ENCODE measurements at regions not wholly inside any gene's neighbourhood (a gene's known extent, or its start where the extent isn't known, plus 50 kb on each side); places are given as distances from the start of the nearest gene placed in this dataset.

DNA sequence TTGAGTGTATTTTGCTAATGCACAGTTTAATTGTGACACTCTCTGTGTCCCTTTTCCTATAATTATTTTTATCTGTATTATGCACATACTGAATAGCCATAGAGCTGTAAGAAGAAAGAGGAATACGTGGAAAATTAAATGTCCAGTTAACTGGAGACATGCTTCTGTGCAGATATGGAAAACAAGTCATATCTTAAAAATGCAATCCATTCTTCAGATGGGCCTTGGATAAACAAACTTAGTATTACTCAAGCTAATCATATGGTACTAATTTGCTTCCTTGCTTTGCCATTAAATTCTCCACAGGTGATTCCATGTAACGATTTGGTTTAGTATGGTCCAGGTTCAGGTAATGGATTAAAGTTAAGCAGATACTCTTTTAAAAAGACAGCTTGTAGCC lies 201.2 kb upstream of the CELF2 start:
- Histone ChIP-seq H3K4me1 (ENCODE audit: control insufficient read depth, insufficient read depth, low read length) (no peaks in the 10 kb centered on the region), H3K27me3 (ENCODE audit: control insufficient read depth, insufficient read depth, low read length) (no peaks in the 10 kb centered on the region), H3K4me3 (ENCODE audit: low read length) (no peak overlapping the region), H3K9me3 (ENCODE audit: control insufficient read depth, insufficient read depth, low read length) (no peaks in the 10 kb centered on the region), H3K36me3 (ENCODE audit: control insufficient read depth, insufficient read depth, low read length) (no peaks in the 10 kb centered on the region), H3K27ac (ENCODE audit: low read length) (no peak overlapping the region)
- no CpG with 5 or more reads among the region's 2 CpGs for WGBS (ENCODE audit: insufficient coverage, insufficient read length)
- DNase-seq (ENCODE audit: low read depth, low spot score) = no peak

- WGBS (ENCODE audit: insufficient coverage, insufficient read length) = no CpG with 5 or more reads among the region's 5 CpGs
- H3K27ac ChIP-seq (ENCODE audit: low read length) = no peak overlapping the region
- no peak for DNase-seq (ENCODE audit: low read depth, low spot score)
- H3K9me3 ChIP-seq (ENCODE audit: control insufficient read depth, insufficient read depth, low read length) = no peaks in the 10 kb centered on the region
- H3K4me3 ChIP-seq (ENCODE audit: low read length) = no peak overlapping the region
- no peaks in the 10 kb centered on the region for H3K4me1 ChIP-seq (ENCODE audit: control insufficient read depth, insufficient read depth, low read length)
- no peaks in the 10 kb centered on the region for H3K36me3 ChIP-seq (ENCODE audit: control insufficient read depth, insufficient read depth, low read length)
- H3K27me3 ChIP-seq (ENCODE audit: control insufficient read depth, insufficient read depth, low read length) = no peaks in the 10 kb centered on the region
Measured at GRCh38 chr10:10817609-10818008, 200.1 kb upstream of the CELF2 start.

GRCh38 chr10:10818082-10818481 lies 199.6 kb upstream of the CELF2 start:
- no CpG with 5 or more reads among the region's 2 CpGs for WGBS (ENCODE audit: insufficient coverage, insufficient read length)

GRCh38 chr10:10819206-10819856 lies 198.3 kb upstream of the CELF2 start:
- WGBS (ENCODE audit: insufficient coverage, insufficient read length) = no CpG with 5 or more reads among the region's 7 CpGs
- no peaks in the 10 kb centered on the region for H3K27me3 ChIP-seq (ENCODE audit: control insufficient read depth, insufficient read depth, low read length)
- no peak for DNase-seq (ENCODE audit: low read depth, low spot score)
- H3K4me1 ChIP-seq (ENCODE audit: control insufficient read depth, insufficient read depth, low read length) = no peaks in the 10 kb centered on the region
- H3K36me3 ChIP-seq (ENCODE audit: control insufficient read depth, insufficient read depth, low read length) = no peaks in the 10 kb centered on the region
- H3K9me3 ChIP-seq (ENCODE audit: control insufficient read depth, insufficient read depth, low read length) = no peaks in the 10 kb centered on the region
- H3K4me3 ChIP-seq (ENCODE audit: low read length) = no peak overlapping the region
- H3K27ac ChIP-seq (ENCODE audit: low read length) = no peak overlapping the region

More at GRCh38 chr10:10818082-10818481, 199.6 kb upstream of the CELF2 start:
- Histone ChIP-seq H3K27ac (ENCODE audit: low read length) (no peak overlapping the region), H3K4me3 (ENCODE audit: low read length) (no peak overlapping the region), H3K27me3 (ENCODE audit: control insufficient read depth, insufficient read depth, low read length) (no peaks in the 10 kb centered on the region), H3K9me3 (ENCODE audit: control insufficient read depth, insufficient read depth, low read length) (no peaks in the 10 kb centered on the region), H3K36me3 (ENCODE audit: control insufficient read depth, insufficient read depth, low read length) (no peaks in the 10 kb centered on the region), H3K4me1 (ENCODE audit: control insufficient read depth, insufficient read depth, low read length) (no peaks in the 10 kb centered on the region)
- DNase-seq (ENCODE audit: low read depth, low spot score) = no peak

DNA sequence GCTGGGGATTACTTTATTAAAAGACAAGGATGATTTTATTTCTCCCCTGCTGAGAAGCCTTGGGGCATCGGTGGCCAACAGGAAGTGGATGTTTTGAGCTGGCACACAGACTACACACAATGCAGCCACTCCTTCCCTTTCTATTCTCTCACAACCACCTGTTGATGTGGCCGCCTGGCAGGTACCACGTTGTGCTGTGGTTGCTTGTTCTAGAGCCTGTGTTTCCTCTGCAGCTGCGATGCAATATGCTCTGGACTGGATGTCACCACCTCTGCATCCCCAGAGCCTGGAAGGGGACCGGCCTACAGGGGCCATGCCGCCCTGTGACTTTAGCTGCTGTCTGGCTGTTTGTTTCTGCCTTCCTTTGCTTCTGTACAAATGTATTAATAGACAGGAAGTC lies 195.7 kb upstream of the CELF2 start:
- Histone ChIP-seq H3K4me3 (ENCODE audit: low read length) (no peak overlapping the region), H3K27me3 (ENCODE audit: control insufficient read depth, insufficient read depth, low read length) (no peaks in the 10 kb centered on the region), H3K27ac (ENCODE audit: low read length) (no peak overlapping the region), H3K36me3 (ENCODE audit: control insufficient read depth, insufficient read depth, low read length) (no peaks in the 10 kb centered on the region), H3K4me1 (ENCODE audit: control insufficient read depth, insufficient read depth, low read length) (no peaks in the 10 kb centered on the region), H3K9me3 (ENCODE audit: control insufficient read depth, insufficient read depth, low read length) (no peaks in the 10 kb centered on the region)
- no peak for DNase-seq (ENCODE audit: low read depth, low spot score)
- WGBS (ENCODE audit: insufficient coverage, insufficient read length) = no CpG with 5 or more reads among the region's 6 CpGs

GRCh38 chr10:10824591-10825148 lies 193.0 kb upstream of the CELF2 start:
- Histone ChIP-seq H3K27ac (ENCODE audit: low read length) (no peak overlapping the region), H3K9me3 (ENCODE audit: control insufficient read depth, insufficient read depth, low read length) (no peaks in the 10 kb centered on the region), H3K36me3 (ENCODE audit: control insufficient read depth, insufficient read depth, low read length) (no peaks in the 10 kb centered on the region), H3K4me1 (ENCODE audit: control insufficient read depth, insufficient read depth, low read length) (no peaks in the 10 kb centered on the region), H3K27me3 (ENCODE audit: control insufficient read depth, insufficient read depth, low read length) (no peaks in the 10 kb centered on the region), H3K4me3 (ENCODE audit: low read length) (no peak overlapping the region)
- no peak for DNase-seq (ENCODE audit: low read depth, low spot score)
- no CpG with 5 or more reads among the region's 8 CpGs for WGBS (ENCODE audit: insufficient coverage, insufficient read length)

DNA sequence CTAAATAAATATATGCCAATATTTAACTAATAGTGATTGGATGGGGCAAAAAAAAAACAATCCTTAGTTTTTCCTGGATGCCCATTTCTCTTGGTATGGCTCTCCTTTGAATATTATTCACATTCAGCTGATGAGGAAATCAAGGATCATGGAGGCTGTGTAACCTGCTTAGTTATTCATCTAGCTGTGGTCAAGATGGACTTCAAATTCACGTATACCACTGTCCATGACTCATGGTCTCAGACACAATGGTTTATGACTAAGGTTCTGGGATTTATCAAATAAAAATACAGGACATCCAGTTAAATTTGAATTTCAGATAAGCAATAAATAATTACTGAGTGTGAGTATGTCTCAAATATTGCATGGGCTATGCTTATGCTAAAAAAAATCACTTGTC lies 191.5 kb upstream of the CELF2 start:
- Histone ChIP-seq H3K4me3 (ENCODE audit: low read length) (no peak overlapping the region), H3K9me3 (ENCODE audit: control insufficient read depth, insufficient read depth, low read length) (no peaks in the 10 kb centered on the region), H3K27me3 (ENCODE audit: control insufficient read depth, insufficient read depth, low read length) (no peaks in the 10 kb centered on the region), H3K4me1 (ENCODE audit: control insufficient read depth, insufficient read depth, low read length) (no peaks in the 10 kb centered on the region), H3K27ac (ENCODE audit: low read length) (no peak overlapping the region), H3K36me3 (ENCODE audit: control insufficient read depth, insufficient read depth, low read length) (no peaks in the 10 kb centered on the region)
- WGBS (ENCODE audit: insufficient coverage, insufficient read length) = no CpG with 5 or more reads among the region's 1 CpG
- DNase-seq (ENCODE audit: low read depth, low spot score) = no peak

GRCh38 chr10:10828623-10829022 lies 189.0 kb upstream of the CELF2 start:
- H3K27me3 ChIP-seq (ENCODE audit: control insufficient read depth, insufficient read depth, low read length) = no peaks in the 10 kb centered on the region
- H3K27ac ChIP-seq (ENCODE audit: low read length) = no peak overlapping the region
- no peaks in the 10 kb centered on the region for H3K4me1 ChIP-seq (ENCODE audit: control insufficient read depth, insufficient read depth, low read length)
- no peak for DNase-seq (ENCODE audit: low read depth, low spot score)
- no peaks in the 10 kb centered on the region for H3K9me3 ChIP-seq (ENCODE audit: control insufficient read depth, insufficient read depth, low read length)
- no peak overlapping the region for H3K4me3 ChIP-seq (ENCODE audit: low read length)
- H3K36me3 ChIP-seq (ENCODE audit: control insufficient read depth, insufficient read depth, low read length) = no peaks in the 10 kb centered on the region

GRCh38 chr10:10829576-10829975 lies 188.1 kb upstream of the CELF2 start:
- H3K4me1 ChIP-seq (ENCODE audit: control insufficient read depth, insufficient read depth, low read length) = no peaks in the 10 kb centered on the region
- H3K36me3 ChIP-seq (ENCODE audit: control insufficient read depth, insufficient read depth, low read length) = no peaks in the 10 kb centered on the region
- DNase-seq (ENCODE audit: low read depth, low spot score) = no peak
- no peak overlapping the region for H3K27ac ChIP-seq (ENCODE audit: low read length)
- no peaks in the 10 kb centered on the region for H3K9me3 ChIP-seq (ENCODE audit: control insufficient read depth, insufficient read depth, low read length)
- H3K4me3 ChIP-seq (ENCODE audit: low read length) = no peak overlapping the region
- no peaks in the 10 kb centered on the region for H3K27me3 ChIP-seq (ENCODE audit: control insufficient read depth, insufficient read depth, low read length)
- WGBS (ENCODE audit: insufficient coverage, insufficient read length) = no CpG with 5 or more reads among the region's 2 CpGs

- Histone ChIP-seq H3K4me3 (ENCODE audit: low read length) (no peak overlapping the region), H3K36me3 (ENCODE audit: control insufficient read depth, insufficient read depth, low read length) (no peaks in the 10 kb centered on the region), H3K27ac (ENCODE audit: low read length) (no peak overlapping the region), H3K9me3 (ENCODE audit: control insufficient read depth, insufficient read depth, low read length) (no peaks in the 10 kb centered on the region), H3K4me1 (ENCODE audit: control insufficient read depth, insufficient read depth, low read length) (no peaks in the 10 kb centered on the region), H3K27me3 (ENCODE audit: control insufficient read depth, insufficient read depth, low read length) (no peaks in the 10 kb centered on the region)
- WGBS (ENCODE audit: insufficient coverage, insufficient read length) = no CpG with 5 or more reads among the region's 6 CpGs
- no peak for DNase-seq (ENCODE audit: low read depth, low spot score)
Measured at GRCh38 chr10:10830293-10830986, 187.2 kb upstream of the CELF2 start.

- Histone ChIP-seq H3K36me3 (ENCODE audit: control insufficient read depth, insufficient read depth, low read length) (no peaks in the 10 kb centered on the region), H3K4me1 (ENCODE audit: control insufficient read depth, insufficient read depth, low read length) (no peaks in the 10 kb centered on the region), H3K27me3 (ENCODE audit: control insufficient read depth, insufficient read depth, low read length) (no peaks in the 10 kb centered on the region), H3K4me3 (ENCODE audit: low read length) (no peak overlapping the region), H3K27ac (ENCODE audit: low read length) (no peak overlapping the region), H3K9me3 (ENCODE audit: control insufficient read depth, insufficient read depth, low read length) (no peaks in the 10 kb centered on the region)
- DNase-seq (ENCODE audit: low read depth, low spot score) = no peak
- WGBS (ENCODE audit: insufficient coverage, insufficient read length) = no CpG with 5 or more reads among the region's 8 CpGs
Measured at GRCh38 chr10:10831085-10831484, 186.6 kb upstream of the CELF2 start.

Data from iPS DF 6.9 (cell line).